HepG2 (cell line): ENCODE measurements at regions not wholly inside any gene's neighbourhood (a gene's known extent, or its start where the extent isn't known, plus 50 kb on each side); places are given as distances from the start of the nearest gene placed in this dataset.

ENCODE experiments used
- ATAC-seq: fragments of 200-7000 bp; cut with Tn5 transposase; 3 replicates; pipeline ENCODE4 v1.9.1; 2020; ENCODE audit warnings: mild to moderate bottlenecking, moderate library complexity
- BruUV-seq: library from RNA; stranded (reverse); fragments of 400-500 nt; replicated peaks from 2 replicates; lab custom pipeline; 2021; lab: Mats Ljungman, UMichigan
- CTCF ChIA-PET: fragments of 300-600 bp; formaldehyde crosslinking; extraction: SDS; loops from one replicate; lab custom pipeline; 2021; ENCODE audit warnings: low total read pairs, inconsistent platforms, low intra/inter-chr PET ratio; lab: Yijun Ruan, JAX
- POLR2A ChIA-PET: fragments of 350-600 bp; sonication (Branson Sonifier 250); formaldehyde crosslinking; loops from one replicate; lab custom pipeline; 2020; ENCODE audit warnings: antibody characterized with exemption, inconsistent platforms; lab: Yijun Ruan, JAX
- DNase-seq: peaks from one replicate; pipeline ENCODE4 v3.0.0-alpha.2; 2015; ENCODE audit warnings: low spot score
- FAIRE-seq: peaks from 3 replicates; lab custom pipeline; 2011; peaks lifted over from hg19 to GRCh38; lab: Jason Lieb, UNC
- H2AFZ ChIP-seq: one replicate; pipeline ENCODE4 v1.6.1; 2011; ENCODE audit warnings: low read length, inconsistent platforms
- H3K27ac ChIP-seq: fragments of 300-600 bp; 3 replicates; pipeline ENCODE4 v1.8.0; 2011; ENCODE audit warnings: mixed run types, mild to moderate bottlenecking, mixed read lengths, low read length, inconsistent platforms; ENCODE audit not compliant: insufficient read depth; ENCODE audit errors: extremely low read length
- H3K27me3 ChIP-seq, 2 experiments: fragments of 200-600 bp in 1 of 2; 2 replicates in 1 of 2; 3 replicates in 1 of 2; pipeline versions ENCODE4 v1.6.0 to v1.8.0; 2011; ENCODE audit warnings: low read length in 2 of 2, mild to moderate bottlenecking in 2 of 2, moderate library complexity in 2 of 2, inconsistent platforms in 1 of 2; ENCODE audit not compliant: insufficient read depth in 2 of 2, control insufficient read depth in 1 of 2
- H3K36me3 ChIP-seq, 2 experiments: fragments of 200-600 bp in 1 of 2; replicated peaks in 1 of 2; 2 replicates in 1 of 2; 3 replicates in 1 of 2; pipeline versions ENCODE4 v1.5.1 to v1.8.0; 2011; ENCODE audit warnings: low read length in 2 of 2, inconsistent platforms in 1 of 2; ENCODE audit not compliant: insufficient read depth in 2 of 2, control insufficient read depth in 1 of 2
- H3K4me1 ChIP-seq: 2 replicates; pipeline ENCODE4 v1.5.1; 2012; ENCODE audit warnings: low read length, inconsistent platforms; ENCODE audit not compliant: insufficient read depth
- H3K4me2 ChIP-seq: 2 replicates; pipeline ENCODE4 v1.6.0; 2011; ENCODE audit warnings: low read depth, low read length, inconsistent platforms
- H3K4me3 ChIP-seq, 3 experiments: fragments of 200-600 bp in 1 of 3; sonication (generic), shearing (Covaris generic) in 1 of 3; replicated peaks in 1 of 3; 2 replicates each; pipeline ENCODE4 v1.5.1; 2011 to 2016; ENCODE audit warnings: low read length in 3 of 3, inconsistent platforms in 2 of 3, low read depth in 2 of 3, mild to moderate bottlenecking in 2 of 3, control low read depth in 1 of 3, mixed read lengths in 1 of 3; ENCODE audit not compliant: insufficient read depth in 1 of 3
- H3K79me2 ChIP-seq: one replicate; pipeline ENCODE4 v1.6.1; 2011; ENCODE audit warnings: low read length, inconsistent platforms; ENCODE audit not compliant: insufficient read depth
- H3K9ac ChIP-seq: 2 replicates; pipeline ENCODE4 v1.6.0; 2011; ENCODE audit warnings: mild to moderate bottlenecking, low read depth, low read length, inconsistent platforms; ENCODE audit not compliant: insufficient read depth
- H3K9me3 ChIP-seq: 2 replicates; pipeline ENCODE4 v1.5.1; 2012; ENCODE audit warnings: mild to moderate bottlenecking, low read length
- H4K20me1 ChIP-seq: 2 replicates; pipeline ENCODE4 v1.6.0; 2011; ENCODE audit warnings: inconsistent platforms, mild to moderate bottlenecking, low read length, moderate library complexity; ENCODE audit not compliant: insufficient read depth
- E2F5 ChIP-seq: sonication (generic); formaldehyde crosslinking; conservative IDR thresholded peaks from 2 replicates; pipeline ENCODE4 v1.4.0; 2020; ENCODE audit warnings: missing genetic modification reagents
- IKZF5 ChIP-seq: IDR thresholded peaks from 2 replicates; pipeline ENCODE4 v1.6.1; 2018; ENCODE audit warnings: missing genetic modification reagents, mild to moderate bottlenecking, missing compliant biosample characterization
- NR2C2 ChIP-seq: sonication (generic); formaldehyde crosslinking; IDR thresholded peaks from 2 replicates; pipeline ENCODE4 v1.4.0; 2020; ENCODE audit warnings: missing genetic modification reagents, mild to moderate bottlenecking, moderate library complexity, borderline replicate concordance
- SOX13 ChIP-seq, 3 experiments: fragments of 450-650 bp in 1 of 3; sonication (generic) in 1 of 3; formaldehyde crosslinking in 1 of 3; IDR thresholded peaks in 2 of 3; conservative IDR thresholded peaks in 1 of 3; 2 replicates each; pipeline versions ENCODE4 v1.5.0 to v1.6.1; 2016 to 2020; ENCODE audit warnings: antibody characterized with exemption in 1 of 3, mild to moderate bottlenecking in 1 of 3, missing compliant biosample characterization in 1 of 3, missing genetic modification reagents in 1 of 3, moderate library complexity in 1 of 3
- SOX5 ChIP-seq: IDR thresholded peaks from 2 replicates; pipeline ENCODE4 v1.6.1; 2016; ENCODE audit warnings: borderline replicate concordance
- SP2 ChIP-seq: sonication (generic); formaldehyde crosslinking; IDR thresholded peaks from 2 replicates; pipeline ENCODE4 v1.5.1; 2020; ENCODE audit warnings: mild to moderate bottlenecking, missing genetic modification reagents
- SPEN ChIP-seq: sonication (generic); formaldehyde crosslinking; IDR thresholded peaks from 2 replicates; pipeline ENCODE4 v1.5.1; 2020; ENCODE audit warnings: low read depth, mild to moderate bottlenecking, missing genetic modification reagents
- ZBTB33 ChIP-seq: sonication (generic); formaldehyde crosslinking; IDR thresholded peaks from 2 replicates; pipeline ENCODE4 v1.4.0; 2020; ENCODE audit warnings: missing genetic modification reagents
- ZNF597 ChIP-seq: sonication (generic); formaldehyde crosslinking; IDR thresholded peaks from 2 replicates; pipeline ENCODE4 v1.5.0; 2020; ENCODE audit warnings: missing genetic modification reagents
- WGBS: methylation state at CpG from one replicate; pipeline ENCODE4 v1.1.6; 2017; ENCODE audit warnings: low lambda C conversion rate; 5-methylcytosine and 5-hydroxymethylcytosine counted together
- in situ Hi-C: cut with HindIII; loops from 2 replicates; pipeline ENCODE4 v1.10.0; 2017; ENCODE audit warnings: low pct_unique_long_range_greater_than_20kb; ENCODE audit not compliant: extremely low pct_ligation_motif_present
- intact Hi-C: fragments of 100-400 bp; cut with micrococcal nuclease; formaldehyde crosslinking; loops from one replicate; pipeline ENCODE4 v1.10.0; 2022; ENCODE audit not compliant: unreplicated experiment

- Histone ChIP-seq H4K20me1 (no peaks in the 10 kb centered on the region), H3K9me3 (no peaks in the 10 kb centered on the region), H3K4me1 (no peaks in the 10 kb centered on the region), H3K4me2 (no peak overlapping the region), H3K27ac (no peak overlapping the region), H3K9ac (no peak overlapping the region), H3K36me3 (no peaks in the 10 kb centered on the region), H3K4me3 (no peak overlapping the region), H2AFZ (no peak overlapping the region), H3K27me3 (no peaks in the 10 kb centered on the region), H3K79me2 (no peaks in the 10 kb centered on the region)
- in situ Hi-C loops: no loop called here
- ChIA-PET CTCF (no interaction called here), POLR2A (no interaction called here)
- no peak for FAIRE-seq
- BruUV-seq: no TSS peak
- intact Hi-C loops: no loop called here
- no peak for DNase-seq
- no peak for ATAC-seq
- 3% methylated on average over 4 of the region's 4 CpGs for WGBS
- TF ChIP-seq E2F5 (CRISPR knock-in tag): no peak
- TF ChIP-seq SOX13 (IDR thresholded peaks at IDR 0.05): no peak
- no peak for TF ChIP-seq SOX13 (CRISPR knock-in tag; conservative IDR thresholded peaks at IDR 0.05 in 1 of 2, IDR thresholded peaks at IDR 0.05 in 1 of 2)
- no peak for TF ChIP-seq NR2C2 (CRISPR knock-in tag)
- TF ChIP-seq SPEN: no peak
- no peak for TF ChIP-seq IKZF5 (CRISPR knock-in tag)
- no peak for TF ChIP-seq ZBTB33
- no peak for TF ChIP-seq SOX5
- no peak for TF ChIP-seq SP2 (CRISPR knock-in tag)
- no peak for TF ChIP-seq ZNF597 (CRISPR knock-in tag)
Observed at GRCh38 chr11:28569106-28569505, 460.9 kb downstream of the METTL15 start.
